Parathyroid adenoma (tissue), 2 donors: ENCODE measurements at regions not wholly inside any gene's neighbourhood (a gene's known extent, or its start where the extent isn't known, plus 50 kb on each side); places are given as distances from the start of the nearest gene placed in this dataset.

ENCODE experiments used
- H2AFZ ChIP-seq: fragments of 300-600 bp; sonication (generic); one replicate; pipeline ENCODE4 v1.7.0; 2017; ENCODE audit warnings: antibody characterized with exemption, mild to moderate bottlenecking
- H3K27ac ChIP-seq: fragments of 300-600 bp; sonication (generic); one replicate; pipeline ENCODE4 v1.7.0; 2017
- H3K27me3 ChIP-seq: fragments of 300-600 bp; sonication (generic); one replicate; pipeline ENCODE4 v1.7.0; 2017; ENCODE audit warnings: low read length; ENCODE audit not compliant: control insufficient read depth, insufficient read depth
- H3K36me3 ChIP-seq: fragments of 300-600 bp; sonication (generic); one replicate; pipeline ENCODE4 v1.7.0; 2017; ENCODE audit warnings: low read length; ENCODE audit not compliant: control insufficient read depth, insufficient read depth
- H3K4me1 ChIP-seq: fragments of 300-600 bp; sonication (generic); one replicate; pipeline ENCODE4 v1.7.0; 2017; ENCODE audit warnings: control low read depth
- H3K4me2 ChIP-seq: fragments of 300-600 bp; sonication (generic); one replicate; pipeline ENCODE4 v1.7.0; 2017; ENCODE audit warnings: low read length
- H3K4me3 ChIP-seq: fragments of 300-600 bp; sonication (generic); one replicate; pipeline ENCODE4 v1.7.0; 2017; ENCODE audit warnings: low read depth, low read length
- H3K79me2 ChIP-seq: fragments of 300-600 bp; sonication (generic); one replicate; pipeline ENCODE4 v1.7.0; 2017; ENCODE audit warnings: control low read depth
- H3K9ac ChIP-seq: fragments of 300-600 bp; sonication (generic); one replicate; pipeline ENCODE4 v1.7.0; 2017; ENCODE audit warnings: mild to moderate bottlenecking
- H3K9me3 ChIP-seq: fragments of 300-600 bp; sonication (generic); one replicate; pipeline ENCODE4 v1.7.0; 2017; ENCODE audit warnings: low read length; ENCODE audit not compliant: control insufficient read depth
- TF ChIP-seq, protein P1 (sequence below): fragments of 300-600 bp; sonication (generic); IDR thresholded peaks from one replicate; pipeline ENCODE4 v1.7.0; 2017; ENCODE audit warnings: antibody characterized with exemption, mild to moderate bottlenecking
- donor health status: primary hyperparathyroidism.

DNA sequence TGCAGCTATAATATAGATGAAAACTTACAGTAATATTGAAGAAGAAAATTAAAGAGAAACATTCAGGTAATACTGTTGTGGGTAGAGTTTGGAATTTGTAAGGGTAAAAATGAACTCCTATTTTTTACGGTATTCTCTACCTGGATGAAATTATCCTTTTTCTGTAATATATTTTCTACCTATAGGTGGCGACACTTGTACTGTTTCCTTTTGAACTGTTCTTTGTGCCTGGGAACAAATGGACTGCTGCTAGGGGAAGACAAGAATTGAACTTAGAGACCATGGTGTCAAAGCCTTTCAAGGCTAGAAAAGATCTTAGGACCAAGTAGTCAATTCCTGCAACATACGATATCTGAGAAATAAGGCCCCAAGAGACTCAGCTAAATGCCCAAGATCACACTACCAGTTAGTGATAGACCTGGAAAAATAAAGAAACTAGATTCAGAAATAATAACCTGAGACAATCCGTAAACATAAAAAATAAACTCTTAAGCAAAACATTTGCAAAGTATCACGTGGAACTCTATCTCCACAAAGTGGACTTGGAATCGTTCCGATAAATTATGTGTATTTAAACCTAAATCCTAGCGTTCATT, 383.8 kb downstream of the TFAP2A start:
- Histone ChIP-seq H2AFZ (no peak overlapping the region), H3K36me3 (no peaks in the 10 kb centered on the region), H3K79me2 (no peaks in the 10 kb centered on the region), H3K27ac (no peak overlapping the region), H3K4me3 (no peak overlapping the region), H3K4me2 (no peak overlapping the region), H3K27me3 (no peaks in the 10 kb centered on the region), H3K4me1 (no peaks in the 10 kb centered on the region), H3K9me3 (no peaks in the 10 kb centered on the region), H3K9ac (no peak overlapping the region)
- TF ChIP-seq, protein P1, sequence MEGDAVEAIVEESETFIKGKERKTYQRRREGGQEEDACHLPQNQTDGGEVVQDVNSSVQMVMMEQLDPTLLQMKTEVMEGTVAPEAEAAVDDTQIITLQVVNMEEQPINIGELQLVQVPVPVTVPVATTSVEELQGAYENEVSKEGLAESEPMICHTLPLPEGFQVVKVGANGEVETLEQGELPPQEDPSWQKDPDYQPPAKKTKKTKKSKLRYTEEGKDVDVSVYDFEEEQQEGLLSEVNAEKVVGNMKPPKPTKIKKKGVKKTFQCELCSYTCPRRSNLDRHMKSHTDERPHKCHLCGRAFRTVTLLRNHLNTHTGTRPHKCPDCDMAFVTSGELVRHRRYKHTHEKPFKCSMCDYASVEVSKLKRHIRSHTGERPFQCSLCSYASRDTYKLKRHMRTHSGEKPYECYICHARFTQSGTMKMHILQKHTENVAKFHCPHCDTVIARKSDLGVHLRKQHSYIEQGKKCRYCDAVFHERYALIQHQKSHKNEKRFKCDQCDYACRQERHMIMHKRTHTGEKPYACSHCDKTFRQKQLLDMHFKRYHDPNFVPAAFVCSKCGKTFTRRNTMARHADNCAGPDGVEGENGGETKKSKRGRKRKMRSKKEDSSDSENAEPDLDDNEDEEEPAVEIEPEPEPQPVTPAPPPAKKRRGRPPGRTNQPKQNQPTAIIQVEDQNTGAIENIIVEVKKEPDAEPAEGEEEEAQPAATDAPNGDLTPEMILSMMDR: peak; percentile 57

DNA sequence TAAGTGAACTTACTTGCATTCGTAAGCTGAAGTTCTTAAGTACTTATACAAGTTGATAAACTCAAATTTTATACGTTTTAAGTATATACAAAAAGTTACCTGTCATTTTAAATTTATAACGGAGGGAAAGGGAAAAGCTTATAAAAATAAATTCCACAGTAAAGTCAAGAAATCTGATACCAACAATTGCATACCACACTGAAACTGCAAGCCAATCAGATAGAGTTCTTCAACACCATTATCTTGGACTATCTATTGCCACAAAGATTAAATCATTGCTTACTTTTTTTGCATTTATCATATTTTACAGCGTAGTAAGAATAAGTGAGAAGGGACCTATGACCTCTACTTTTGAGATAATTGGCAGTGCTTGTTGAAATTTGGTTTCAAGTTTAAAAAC, 386.7 kb downstream of the TFAP2A start:
- TF ChIP-seq, protein P1: no peak
- Histone ChIP-seq H3K79me2 (no peaks in the 10 kb centered on the region), H3K4me1 (no peaks in the 10 kb centered on the region), H3K36me3 (no peaks in the 10 kb centered on the region), H3K4me2 (no peak overlapping the region), H3K4me3 (no peak overlapping the region), H3K9ac (no peak overlapping the region), H3K27ac (no peak overlapping the region), H2AFZ (no peak overlapping the region), H3K27me3 (no peaks in the 10 kb centered on the region), H3K9me3 (no peaks in the 10 kb centered on the region)

GRCh38 chr6:10019851-10020250, 395.0 kb downstream of the TFAP2A start:
- H3K27ac ChIP-seq: no peak overlapping the region
- H3K36me3 ChIP-seq: no peaks in the 10 kb centered on the region
- TF ChIP-seq, protein P1: no peak
- no peaks in the 10 kb centered on the region for H3K79me2 ChIP-seq
- no peak overlapping the region for H3K4me3 ChIP-seq
- H3K4me2 ChIP-seq: no peak overlapping the region
- H3K9ac ChIP-seq: no peak overlapping the region
- no peaks in the 10 kb centered on the region for H3K4me1 ChIP-seq
- no peaks in the 10 kb centered on the region for H3K27me3 ChIP-seq
- no peak overlapping the region for H2AFZ ChIP-seq
- no peaks in the 10 kb centered on the region for H3K9me3 ChIP-seq

GRCh38 chr6:10014557-10014956, 400.3 kb downstream of the TFAP2A start:
- no peaks in the 10 kb centered on the region for H3K79me2 ChIP-seq
- no peak overlapping the region for H3K4me3 ChIP-seq
- TF ChIP-seq, protein P1: no peak
- H2AFZ ChIP-seq: no peak overlapping the region
- H3K27me3 ChIP-seq: no peaks in the 10 kb centered on the region
- no peak overlapping the region for H3K4me2 ChIP-seq
- H3K36me3 ChIP-seq: no peaks in the 10 kb centered on the region
- H3K4me1 ChIP-seq: no peaks in the 10 kb centered on the region
- no peaks in the 10 kb centered on the region for H3K9me3 ChIP-seq
- H3K27ac ChIP-seq: no peak overlapping the region
- no peak overlapping the region for H3K9ac ChIP-seq

DNA sequence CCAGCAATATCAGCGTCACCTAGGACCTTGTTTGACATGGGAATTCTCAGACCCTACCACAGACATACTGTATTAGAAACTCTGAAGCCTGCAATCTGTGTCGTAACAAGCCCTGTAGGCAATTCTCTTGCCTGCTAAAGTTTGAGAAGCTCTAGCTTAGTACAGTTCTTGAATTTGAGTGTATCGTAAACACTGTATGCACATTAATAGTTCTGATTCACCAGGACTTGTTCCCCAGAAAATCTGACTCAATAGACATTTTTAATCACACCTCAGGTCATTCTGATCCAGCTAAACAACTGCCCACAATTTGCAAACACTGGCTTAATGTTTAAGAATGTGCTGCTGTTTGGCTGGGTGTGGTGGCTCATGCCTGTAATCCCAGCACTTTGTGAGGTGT, 414.3 kb downstream of the TFAP2A start:
- Histone ChIP-seq H3K36me3 (no peaks in the 10 kb centered on the region), H2AFZ (no peak overlapping the region), H3K4me1 (no peaks in the 10 kb centered on the region), H3K27ac (no peak overlapping the region), H3K4me2 (no peak overlapping the region), H3K79me2 (no peaks in the 10 kb centered on the region), H3K27me3 (no peaks in the 10 kb centered on the region), H3K9me3 (no peaks in the 10 kb centered on the region), H3K4me3 (no peak overlapping the region), H3K9ac (no peak overlapping the region)
- TF ChIP-seq, protein P1: no peak
